Skeletal muscle tissue (tissue), 3 donors: ENCODE measurements at regions not wholly inside any gene's neighbourhood (a gene's known extent, or its start where the extent isn't known, plus 50 kb on each side); places are given as distances from the start of the nearest gene placed in this dataset.

ENCODE experiments used
- H3K27ac ChIP-seq: one replicate; pipeline ENCODE4 v1.7.0; 2013; ENCODE audit warnings: mild to moderate bottlenecking, low read depth, low read length, inconsistent platforms
- H3K27me3 ChIP-seq, 3 donors: one replicate each; pipeline ENCODE4 v1.7.0; 2013; ENCODE audit warnings: low read length in 3 of 3; ENCODE audit not compliant: control insufficient read depth in 3 of 3, insufficient read depth in 3 of 3
- H3K36me3 ChIP-seq, 3 donors: one replicate each; pipeline ENCODE4 v1.7.0; 2013; ENCODE audit warnings: low read length in 3 of 3; ENCODE audit not compliant: control insufficient read depth in 3 of 3, insufficient read depth in 3 of 3
- H3K4me1 ChIP-seq, 3 donors: one replicate each; pipeline ENCODE4 v1.7.0; 2013; ENCODE audit warnings: low read length in 3 of 3, mild to moderate bottlenecking in 3 of 3; ENCODE audit not compliant: control insufficient read depth in 3 of 3, insufficient read depth in 3 of 3
- H3K4me3 ChIP-seq, 3 donors: one replicate each; pipeline ENCODE4 v1.7.0; 2013; ENCODE audit warnings: low read length in 3 of 3
- H3K9ac ChIP-seq, 3 donors: one replicate each; pipeline ENCODE4 v1.7.0; 2013; ENCODE audit warnings: low read length in 3 of 3, mild to moderate bottlenecking in 3 of 3, moderate library complexity in 2 of 3, low read depth in 1 of 3
- H3K9me3 ChIP-seq, 3 donors: one replicate each; pipeline ENCODE4 v1.7.0; 2013; ENCODE audit warnings: low read length in 3 of 3; ENCODE audit not compliant: control insufficient read depth in 3 of 3
- donor health status: Osteomylitis.

DNA sequence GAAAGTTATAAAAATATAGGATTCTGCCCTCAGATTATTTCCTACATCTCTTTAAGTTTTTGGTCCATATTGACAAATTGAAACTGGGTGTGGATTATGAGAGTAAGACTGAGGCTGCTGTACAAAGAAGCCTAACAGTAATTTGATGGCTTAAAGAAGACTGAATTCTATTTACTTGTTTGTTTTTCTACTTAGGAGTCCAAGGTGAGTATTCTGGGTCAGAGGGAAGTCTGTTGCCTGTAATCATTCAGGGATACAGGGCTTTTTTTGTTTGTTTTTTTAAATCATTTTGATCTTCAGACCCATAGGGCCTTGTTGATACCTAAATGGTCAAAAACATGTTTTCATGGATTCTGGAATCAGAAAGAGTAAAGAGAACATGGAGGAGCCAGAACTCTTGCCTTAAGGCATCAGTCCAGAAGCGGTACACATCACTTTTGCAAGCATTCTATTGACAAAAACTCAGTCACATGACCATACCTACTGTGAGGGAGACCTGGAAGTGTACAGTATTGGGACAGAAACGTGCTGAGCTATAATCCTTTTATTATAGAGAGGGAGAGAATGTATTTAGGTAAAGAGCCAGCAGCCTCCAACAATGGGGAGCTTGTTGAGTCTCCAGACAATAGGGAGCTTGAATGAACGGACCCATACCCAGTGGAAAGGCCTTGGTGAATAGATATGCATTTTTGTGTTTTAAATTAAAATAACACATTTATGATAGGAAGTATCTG, 102.7 kb downstream of the LRRC70 start:
- H3K36me3 ChIP-seq, result no peaks in the 10 kb centered on the region
- no peak overlapping the region for H3K27ac ChIP-seq
- H3K4me3 ChIP-seq, result no peak overlapping the region
- no peak overlapping the region for H3K9ac ChIP-seq
- no peaks in the 10 kb centered on the region for H3K4me1 ChIP-seq
- H3K27me3 ChIP-seq, result no peaks in the 10 kb centered on the region
- H3K9me3 ChIP-seq, result peaks cover 0 to 2% (median 0%) of the 10 kb centered on the region in 3 donors

DNA sequence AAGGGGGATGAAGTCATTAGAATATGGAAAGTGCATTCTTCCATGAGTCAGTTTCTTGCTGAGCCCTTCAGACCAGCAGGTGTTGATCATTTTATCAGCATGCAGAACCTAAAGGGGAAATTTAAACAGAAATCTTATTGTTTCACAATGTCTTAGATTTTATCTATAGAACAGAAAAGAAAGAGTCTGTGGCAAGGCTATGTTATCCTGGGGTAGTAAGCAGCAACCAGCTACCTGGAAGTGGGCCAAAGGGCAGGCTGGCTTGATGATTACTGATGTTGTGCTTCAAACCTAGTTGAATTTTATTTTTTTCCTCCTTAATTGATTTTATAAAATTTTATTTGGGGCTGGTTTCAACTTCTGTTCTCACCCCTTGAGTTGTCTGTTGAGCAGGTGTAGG, 101.5 kb downstream of the LRRC70 start:
- Histone ChIP-seq H3K9ac (no peak overlapping the region), H3K27ac (no peak overlapping the region), H3K4me3 (no peak overlapping the region)

More for the DNA sequence above, 101.5 kb downstream of the LRRC70 start:
- no peaks in the 10 kb centered on the region for H3K27me3 ChIP-seq
- no peaks in the 10 kb centered on the region for H3K4me1 ChIP-seq
- peaks cover 0 to 2% (median 0%) of the 10 kb centered on the region in 3 donors for H3K9me3 ChIP-seq
- no peaks in the 10 kb centered on the region for H3K36me3 ChIP-seq
